GM12878 (cell line): ENCODE measurements at regions not wholly inside any gene's neighbourhood (a gene's known extent, or its start where the extent isn't known, plus 50 kb on each side); places are given as distances from the start of the nearest gene placed in this dataset.

Experiments used
- ATAC-seq: fragments of 200-7000 bp; cut with Tn5 transposase; 3 replicates; pipeline ENCODE4 v1.9.1; 2020; ENCODE audit warnings: mild to moderate bottlenecking, moderate library complexity
- BruUV-seq: library from RNA; stranded (reverse); fragments of 400-500 nt; replicated peaks from 2 replicates; lab custom pipeline; 2021; lab: Mats Ljungman, UMichigan
- CTCF ChIA-PET: fragments of 300-600 bp; sonication (Branson Sonifier 250); formaldehyde crosslinking; extraction: SDS; loops from one replicate; lab custom pipeline; 2021; ENCODE audit warnings: inconsistent platforms; lab: Yijun Ruan, JAX
- POLR2A ChIA-PET: fragments of 350-600 bp; formaldehyde crosslinking; extraction: SDS; loops from one replicate; lab custom pipeline; 2021; ENCODE audit warnings: inconsistent platforms; lab: Charles Lee
- RAD21 ChIA-PET: fragments of 300-600 bp; sonication (Branson Sonifier 250); formaldehyde crosslinking; loops from one replicate; lab custom pipeline; 2023; ENCODE audit warnings: antibody characterized with exemption; ENCODE audit not compliant: unreplicated experiment; lab: Charles Lee
- SMC1A ChIA-PET: fragments of 300-600 bp; sonication (Branson Sonifier 250); formaldehyde crosslinking; loops from one replicate; lab custom pipeline; 2023; ENCODE audit not compliant: unreplicated experiment, uncharacterized antibody; lab: Charles Lee
- DNase-seq: peaks from one replicate; pipeline ENCODE4 v3.0.0-alpha.2; 2011; ENCODE audit warnings: low read depth, low spot score
- FAIRE-seq: peaks from 3 replicates; lab custom pipeline; 2011; peaks lifted over from hg19 to GRCh38; lab: Jason Lieb, UNC
- H2AFZ ChIP-seq: 2 replicates; pipeline ENCODE4 v1.6.0; 2011; ENCODE audit warnings: low read depth, low read length, control low read depth; ENCODE audit not compliant: control insufficient read depth
- H3K27ac ChIP-seq: 2 replicates; pipeline ENCODE4 v1.5.1; 2011; ENCODE audit warnings: control low read depth; ENCODE audit not compliant: control insufficient read depth, insufficient read depth
- H3K27me3 ChIP-seq, 2 experiments: replicated peaks in 1 of 2; 2 replicates each; pipeline versions ENCODE4 v1.6.0 to v1.6.1; 2011; ENCODE audit warnings: low read length in 1 of 2; ENCODE audit not compliant: control insufficient read depth in 2 of 2, insufficient read depth in 2 of 2
- H3K36me3 ChIP-seq, 2 experiments: 2 replicates each; pipeline ENCODE4 v1.5.1; 2011; ENCODE audit warnings: low read length in 1 of 2; ENCODE audit not compliant: control insufficient read depth in 2 of 2, insufficient read depth in 2 of 2
- H3K4me1 ChIP-seq: 2 replicates; pipeline ENCODE4 v1.6.1; 2011; ENCODE audit warnings: mild to moderate bottlenecking, low read length, moderate library complexity, mixed read lengths; ENCODE audit not compliant: control insufficient read depth, insufficient read depth
- H3K4me2 ChIP-seq: 2 replicates; pipeline ENCODE4 v1.6.0; 2011; ENCODE audit warnings: control low read depth; ENCODE audit not compliant: control insufficient read depth, insufficient read depth
- H3K4me3 ChIP-seq: fragments of 200-600 bp; sonication (generic); 2 replicates; pipeline ENCODE4 v1.5.1; 2016
- H3K79me2 ChIP-seq: 2 replicates; pipeline ENCODE4 v1.6.0; 2011; ENCODE audit warnings: low read length; ENCODE audit not compliant: control insufficient read depth, insufficient read depth
- H3K9ac ChIP-seq: 2 replicates; pipeline ENCODE4 v1.8.0; 2011; ENCODE audit warnings: low read length, control low read depth, mixed read lengths; ENCODE audit not compliant: control insufficient read depth, insufficient read depth
- H3K9me3 ChIP-seq: replicated peaks from 3 replicates; pipeline ENCODE4 v1.5.1; 2011; ENCODE audit warnings: mild to moderate bottlenecking, low read length; ENCODE audit not compliant: control insufficient read depth, insufficient read depth
- H4K20me1 ChIP-seq: 2 replicates; pipeline ENCODE4 v1.6.0; 2011; ENCODE audit not compliant: control insufficient read depth, insufficient read depth
- EP300 ChIP-seq, 2 experiments: fragments of 150-350 bp in 1 of 2; IDR thresholded peaks; 2 replicates each; pipeline ENCODE4 v1.6.1; 2011 to 2012; ENCODE audit warnings: low read depth in 2 of 2, low read length in 2 of 2, borderline replicate concordance in 1 of 2, improper control_type of control experiment in 1 of 2, inconsistent platforms in 1 of 2; ENCODE audit not compliant: control insufficient read depth in 1 of 2
- IRF4 ChIP-seq: IDR thresholded peaks from 2 replicates; pipeline ENCODE4 v1.6.1; 2011; ENCODE audit warnings: low read depth, low read length
- NFXL1 ChIP-seq: fragments of 450-650 bp; IDR thresholded peaks from 2 replicates; pipeline ENCODE4 v1.6.1; 2017; ENCODE audit warnings: antibody characterized with exemption, mild to moderate bottlenecking, borderline replicate concordance
- TBL1XR1 ChIP-seq: IDR thresholded peaks from 2 replicates; pipeline ENCODE4 v1.6.1; 2012; ENCODE audit warnings: low read depth, low read length, improper control_type of control experiment
- ZSCAN29 ChIP-seq: fragments of 450-650 bp; IDR thresholded peaks from 2 replicates; pipeline ENCODE4 v1.6.1; 2017; ENCODE audit warnings: mild to moderate bottlenecking, moderate library complexity
- WGBS: methylation state at CpG from one replicate; pipeline ENCODE4 v1.1.6; 2016; ENCODE audit warnings: low lambda C conversion rate; ENCODE audit not compliant: insufficient replicate concordance, insufficient coverage; ENCODE audit errors: missing lambda C conversion rate; 5-methylcytosine and 5-hydroxymethylcytosine counted together
- in situ Hi-C: fragments of 300-500 bp; cut with MboI; formaldehyde crosslinking; loops from 9 replicates; pipeline ENCODE4 v1.14.3; 2018; ENCODE audit warnings: mixed read lengths
- intact Hi-C: fragments of 100-400 bp; cut with micrococcal nuclease; formaldehyde crosslinking; loops from one replicate; pipeline ENCODE4 v1.14.2; 2022; ENCODE audit not compliant: unreplicated experiment

DNA sequence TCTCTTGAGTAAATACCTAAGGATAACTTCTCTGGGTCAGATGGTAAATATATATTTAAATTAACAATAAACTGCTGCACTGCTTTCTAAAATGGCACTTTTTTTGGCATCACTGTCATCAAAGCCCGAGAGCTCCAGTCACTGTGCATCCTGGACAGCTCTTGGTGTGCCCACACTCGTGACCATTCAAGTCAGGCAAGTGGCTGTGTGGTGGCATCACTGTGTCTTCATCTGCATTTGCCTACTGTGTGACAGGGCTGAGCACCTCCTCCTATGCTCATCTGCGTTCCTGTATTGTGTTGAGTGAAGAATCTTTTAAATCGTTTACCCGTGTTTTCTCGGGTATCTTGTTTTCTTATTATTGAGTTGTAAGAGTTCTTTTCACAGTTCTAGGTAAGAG, 568.1 kb upstream of the SALL3 start:
- WGBS: 27% methylated on average over 6 of the region's 6 CpGs
- no peak for FAIRE-seq
- no peaks in the 10 kb centered on the region for H4K20me1 ChIP-seq

DNA sequence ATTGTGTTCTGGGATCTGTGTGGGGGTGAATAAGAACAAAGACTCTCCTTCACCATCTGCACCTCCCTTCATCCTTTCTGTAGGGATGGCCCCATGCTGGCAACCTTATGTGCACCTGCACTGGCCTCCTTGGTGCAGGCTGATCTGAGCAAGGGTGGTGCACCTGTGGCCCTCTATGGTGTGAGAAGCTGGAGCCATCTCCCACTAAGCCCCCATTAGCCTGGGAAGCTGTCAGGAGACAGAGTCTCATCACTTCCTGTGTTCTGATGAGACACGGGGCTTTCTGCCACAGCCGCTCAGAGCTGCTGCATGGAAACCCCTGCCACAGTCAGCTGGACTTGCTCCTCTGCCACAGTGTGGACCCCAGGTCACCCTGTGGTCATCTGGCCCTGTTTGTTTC, 565.3 kb upstream of the SALL3 start:
- DNase-seq: no peak
- Histone ChIP-seq H3K27ac (no peak overlapping the region), H3K9me3 (no peaks in the 10 kb centered on the region), H2AFZ (no peak overlapping the region), H3K4me3 (no peak overlapping the region), H3K79me2 (no peaks in the 10 kb centered on the region), H3K9ac (no peak overlapping the region), H3K4me2 (no peak overlapping the region), H3K4me1 (no peaks in the 10 kb centered on the region), H4K20me1 (no peaks in the 10 kb centered on the region), H3K27me3 (no peaks in the 10 kb centered on the region), H3K36me3 (no peaks in the 10 kb centered on the region)
- no peak for FAIRE-seq
- in situ Hi-C loops: no loop called here
- no peak for TF ChIP-seq IRF4
- BruUV-seq: no TSS peak
- ChIA-PET CTCF (no interaction called here), RAD21 (no interaction called here), SMC1A (no interaction called here), POLR2A (no interaction called here)
- no peak for ATAC-seq
- WGBS: 48% methylated on average over 2 of the region's 2 CpGs
- intact Hi-C loops: no loop called here

More for the DNA sequence above, 568.1 kb upstream of the SALL3 start:
- Histone ChIP-seq H3K4me1 (no peaks in the 10 kb centered on the region), H3K36me3 (no peaks in the 10 kb centered on the region), H3K79me2 (no peaks in the 10 kb centered on the region), H3K27ac (no peak overlapping the region), H3K9me3 (no peaks in the 10 kb centered on the region), H3K9ac (no peak overlapping the region), H2AFZ (no peak overlapping the region), H3K4me2 (no peak overlapping the region), H3K4me3 (no peak overlapping the region), H3K27me3 (no peaks in the 10 kb centered on the region)
- intact Hi-C loops (no loop called here), in situ Hi-C loops (no loop called here)
- ChIA-PET SMC1A (no interaction called here), RAD21 (no interaction called here), CTCF (interaction anchor here (0.6 kb wide), 1 partner anchor 102 kb away, joined by 3 read pairs; no protein-coding TSS in a partner anchor), POLR2A (no interaction called here)
- no TSS peak for BruUV-seq
- ATAC-seq (no peak), DNase-seq (no peak)
- TF ChIP-seq ZSCAN29 (no peak), EP300 (IDR thresholded peaks at IDR 0.05; ENCODE audit: borderline replicate concordance in 1 of 2, control insufficient read depth in 1 of 2, low read depth in 2 of 2, low read length in 2 of 2) (no peak), NFXL1 (no peak), TBL1XR1 (no peak)
